Endothelial cell (in vitro differentiated cells): ENCODE measurements at regions not wholly inside any gene's neighbourhood (a gene's known extent, or its start where the extent isn't known, plus 50 kb on each side); places are given as distances from the start of the nearest gene placed in this dataset.

ENCODE experiments used
- DNase-seq: peaks from one replicate; pipeline ENCODE4 v3.0.0; 2021; ENCODE audit warnings: low spot score
- H3K27ac Mint-ChIP-seq: one replicate; pipeline ENCODE4 v1.8.0; 2021; ENCODE audit warnings: mixed read lengths, inconsistent platforms; ENCODE audit not compliant: unreplicated experiment
- H3K27me3 Mint-ChIP-seq: one replicate; pipeline ENCODE4 v1.8.0; 2021; ENCODE audit warnings: mild to moderate bottlenecking, moderate library complexity, mixed read lengths, inconsistent platforms; ENCODE audit not compliant: unreplicated experiment
- H3K36me3 Mint-ChIP-seq: one replicate; pipeline ENCODE4 v1.8.0; 2021; ENCODE audit warnings: mild to moderate bottlenecking, low read depth, mixed read lengths, inconsistent platforms; ENCODE audit not compliant: unreplicated experiment
- H3K4me1 Mint-ChIP-seq: one replicate; pipeline ENCODE4 v1.8.0; 2021; ENCODE audit warnings: mild to moderate bottlenecking, mixed read lengths, inconsistent platforms; ENCODE audit not compliant: unreplicated experiment
- H3K4me3 Mint-ChIP-seq: one replicate; pipeline ENCODE4 v1.8.0; 2021; ENCODE audit warnings: mild to moderate bottlenecking, mixed read lengths, inconsistent platforms; ENCODE audit not compliant: unreplicated experiment
- H3K9me3 Mint-ChIP-seq: one replicate; pipeline ENCODE4 v1.8.0; 2021; ENCODE audit warnings: mixed read lengths, inconsistent platforms; ENCODE audit not compliant: unreplicated experiment
- TF ChIP-seq, protein P1 (sequence below): fragments of 200-600 bp; sonication (generic); IDR thresholded peaks from one replicate; pipeline ENCODE4 v1.5.0; 2021; ENCODE audit warnings: antibody characterized with exemption; ENCODE audit not compliant: unreplicated experiment

GRCh38 chr7:110281362-110281761 is 809.6 kb upstream of the LRRN3 start:
- Mint-ChIP-seq H3K27ac (no peak overlapping the region), H3K9me3 (no peaks in the 10 kb centered on the region), H3K27me3 (no peaks in the 10 kb centered on the region), H3K4me3 (no peak overlapping the region), H3K4me1 (peaks cover 5% of the 10 kb centered on the region), H3K36me3 (no peaks in the 10 kb centered on the region)
- DNase-seq, result no peak
- TF ChIP-seq, protein P1, sequence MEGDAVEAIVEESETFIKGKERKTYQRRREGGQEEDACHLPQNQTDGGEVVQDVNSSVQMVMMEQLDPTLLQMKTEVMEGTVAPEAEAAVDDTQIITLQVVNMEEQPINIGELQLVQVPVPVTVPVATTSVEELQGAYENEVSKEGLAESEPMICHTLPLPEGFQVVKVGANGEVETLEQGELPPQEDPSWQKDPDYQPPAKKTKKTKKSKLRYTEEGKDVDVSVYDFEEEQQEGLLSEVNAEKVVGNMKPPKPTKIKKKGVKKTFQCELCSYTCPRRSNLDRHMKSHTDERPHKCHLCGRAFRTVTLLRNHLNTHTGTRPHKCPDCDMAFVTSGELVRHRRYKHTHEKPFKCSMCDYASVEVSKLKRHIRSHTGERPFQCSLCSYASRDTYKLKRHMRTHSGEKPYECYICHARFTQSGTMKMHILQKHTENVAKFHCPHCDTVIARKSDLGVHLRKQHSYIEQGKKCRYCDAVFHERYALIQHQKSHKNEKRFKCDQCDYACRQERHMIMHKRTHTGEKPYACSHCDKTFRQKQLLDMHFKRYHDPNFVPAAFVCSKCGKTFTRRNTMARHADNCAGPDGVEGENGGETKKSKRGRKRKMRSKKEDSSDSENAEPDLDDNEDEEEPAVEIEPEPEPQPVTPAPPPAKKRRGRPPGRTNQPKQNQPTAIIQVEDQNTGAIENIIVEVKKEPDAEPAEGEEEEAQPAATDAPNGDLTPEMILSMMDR, result no peak

DNA sequence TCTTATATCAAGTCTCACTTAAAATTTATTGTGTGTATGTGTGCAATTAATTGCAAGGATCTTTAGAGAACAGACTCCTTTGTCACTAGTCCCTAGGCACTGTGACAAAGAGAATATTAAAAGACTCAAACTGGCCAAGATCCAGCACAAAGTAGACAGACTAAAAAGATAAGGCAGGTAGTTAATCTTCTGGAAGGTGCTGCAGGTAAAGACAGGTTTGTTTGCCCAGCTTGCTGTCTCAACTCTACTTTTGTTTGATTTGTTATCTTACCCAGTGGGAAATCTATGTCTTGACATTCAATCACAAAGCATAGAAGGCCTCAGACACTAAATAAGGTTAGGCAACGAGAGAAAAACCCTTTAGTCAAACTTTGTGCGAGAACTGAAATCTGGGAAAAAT is 807.9 kb upstream of the LRRN3 start:
- H3K36me3 Mint-ChIP-seq, result no peaks in the 10 kb centered on the region
- no peak overlapping the region for H3K4me3 Mint-ChIP-seq
- H3K27me3 Mint-ChIP-seq, result no peaks in the 10 kb centered on the region
- TF ChIP-seq, protein P1, result no peak
- peaks cover 5% of the 10 kb centered on the region for H3K4me1 Mint-ChIP-seq
- H3K27ac Mint-ChIP-seq, result no peak overlapping the region
- no peak for DNase-seq
- no peaks in the 10 kb centered on the region for H3K9me3 Mint-ChIP-seq

- Mint-ChIP-seq H3K27me3 (no peaks in the 10 kb centered on the region), H3K36me3 (no peaks in the 10 kb centered on the region), H3K9me3 (no peaks in the 10 kb centered on the region), H3K27ac (no peak overlapping the region), H3K4me1 (no peaks in the 10 kb centered on the region), H3K4me3 (no peak overlapping the region)
- DNase-seq, result no peak
- TF ChIP-seq, protein P1, result no peak
Observed at GRCh38 chr7:110291430-110291829, 799.5 kb upstream of the LRRN3 start.

DNA sequence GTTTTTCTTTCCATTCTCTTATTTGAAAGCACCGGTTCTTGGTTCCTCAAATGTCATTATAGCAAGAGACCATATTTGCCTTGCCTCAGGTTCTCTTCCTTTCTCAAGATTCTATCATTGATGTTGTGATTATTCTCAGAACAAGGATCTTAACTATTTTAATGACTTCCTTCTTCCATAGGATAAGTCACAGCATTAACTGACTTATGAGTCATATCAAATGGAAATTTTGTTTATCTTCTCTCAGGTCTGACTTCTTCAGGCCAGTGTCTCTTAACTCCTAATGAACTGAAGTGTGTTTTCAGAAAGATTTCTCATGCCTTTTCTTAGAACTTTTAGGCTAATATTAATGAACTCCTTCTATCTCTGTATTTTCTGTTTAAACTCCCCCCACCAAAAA is 794.6 kb upstream of the LRRN3 start:
- DNase-seq, result no peak
- Mint-ChIP-seq H3K4me3 (no peak overlapping the region), H3K27me3 (no peaks in the 10 kb centered on the region), H3K36me3 (no peaks in the 10 kb centered on the region), H3K9me3 (no peaks in the 10 kb centered on the region), H3K27ac (no peak overlapping the region), H3K4me1 (peaks cover 2% of the 10 kb centered on the region)
- TF ChIP-seq, protein P1, result no peak

DNA sequence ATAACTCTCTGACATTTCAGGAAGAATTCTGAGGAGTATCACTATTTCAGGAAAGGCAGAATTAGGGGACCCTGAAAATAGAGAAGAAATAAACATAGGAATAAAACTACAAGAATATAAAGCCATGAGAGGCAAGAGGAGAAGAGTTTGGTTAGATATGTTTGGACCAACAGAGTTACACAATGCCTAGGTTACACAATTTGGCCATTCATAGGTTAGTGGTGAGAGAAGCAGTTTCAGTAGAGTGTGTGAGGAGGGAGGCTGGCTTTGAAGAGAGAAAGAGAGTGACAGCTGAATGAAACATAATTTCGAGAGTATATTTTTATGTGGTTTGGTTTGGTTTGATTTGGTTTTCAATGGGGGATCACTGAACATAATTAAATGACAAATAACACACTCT is 783.2 kb upstream of the LRRN3 start:
- no peak overlapping the region for H3K27ac Mint-ChIP-seq
- TF ChIP-seq, protein P1, result no peak
- no peaks in the 10 kb centered on the region for H3K9me3 Mint-ChIP-seq
- no peaks in the 10 kb centered on the region for H3K4me1 Mint-ChIP-seq
- DNase-seq, result no peak
- H3K36me3 Mint-ChIP-seq, result no peaks in the 10 kb centered on the region
- H3K4me3 Mint-ChIP-seq, result no peak overlapping the region
- H3K27me3 Mint-ChIP-seq, result peaks cover 1% of the 10 kb centered on the region
